Colonic mucosa (tissue), 4 donors: ENCODE measurements at regions not wholly inside any gene's neighbourhood (a gene's known extent, or its start where the extent isn't known, plus 50 kb on each side); places are given as distances from the start of the nearest gene placed in this dataset.
"Not testable (repeated sequence)": the region's sequence is repeated elsewhere in the genome, so short reads cannot be mapped to it uniquely, and the experiment has no call there.

Experiments
- DNase-seq: peaks from one replicate; pipeline ENCODE4 v3.0.0-alpha.2; 2020
- H3K27ac ChIP-seq: fragments of 200-600 bp; one replicate; pipeline ENCODE4 v1.8.0; 2021
- H3K27me3 ChIP-seq: fragments of 200-600 bp; one replicate; pipeline ENCODE4 v1.8.0; 2021
- H3K36me3 ChIP-seq: fragments of 200-600 bp; one replicate; pipeline ENCODE4 v1.8.0; 2021
- H3K4me1 ChIP-seq: fragments of 200-600 bp; one replicate; pipeline ENCODE4 v1.8.0; 2021; ENCODE audit warnings: mild to moderate bottlenecking
- H3K4me3 ChIP-seq: fragments of 200-600 bp; one replicate; pipeline ENCODE4 v1.8.0; 2021
- H3K9ac ChIP-seq, 2 donors: one replicate each; pipeline ENCODE4 v1.7.0; 2013; ENCODE audit warnings: control low read depth in 2 of 2, low read depth in 2 of 2, low read length in 2 of 2
- H3K9me3 ChIP-seq: fragments of 200-600 bp; one replicate; pipeline ENCODE4 v1.8.0; 2021
- CTCF ChIP-seq: fragments of 200-600 bp; IDR thresholded peaks from one replicate; pipeline ENCODE4 v1.8.0; 2022; ENCODE audit warnings: antibody characterized with exemption, mild to moderate bottlenecking
- intact Hi-C: fragments of 100-400 bp; cut with DNase I; formaldehyde crosslinking; loops from one replicate; pipeline ENCODE4 v1.14.1; 2022
- donor health status: healthy.
- donor health status: DM: no; HTN: no; CAD: no.
- donor health status: DM: no; HTN: no; CAD: no.

GRCh38 chr6:92428448-92428847, 990.9 kb downstream of the EPHA7 start:
- TF ChIP-seq CTCF: no peak
- Histone ChIP-seq H3K4me1 (no peaks in the 10 kb centered on the region), H3K27ac (no peak overlapping the region), H3K27me3 (no peaks in the 10 kb centered on the region), H3K9ac (no peak overlapping the region), H3K4me3 (no peak overlapping the region), H3K36me3 (no peaks in the 10 kb centered on the region), H3K9me3 (no peaks in the 10 kb centered on the region)
- intact Hi-C loops: no loop called here
- DNase-seq: no peak

- TF ChIP-seq CTCF: no peak
- intact Hi-C loops: no loop called here
- Histone ChIP-seq H3K9me3 (no peaks in the 10 kb centered on the region), H3K4me3 (no peak overlapping the region), H3K4me1 (no peaks in the 10 kb centered on the region), H3K27me3 (no peaks in the 10 kb centered on the region), H3K9ac (no peak overlapping the region), H3K27ac (no peak overlapping the region), H3K36me3 (no peaks in the 10 kb centered on the region)
- no peak for DNase-seq
Observed at GRCh38 chr6:92427453-92427852, 991.9 kb downstream of the EPHA7 start.

- no peak overlapping the region for H3K27ac ChIP-seq
- no peaks in the 10 kb centered on the region for H3K9me3 ChIP-seq
- no peak for TF ChIP-seq CTCF
- H3K27me3 ChIP-seq: no peaks in the 10 kb centered on the region
- H3K36me3 ChIP-seq: no peaks in the 10 kb centered on the region
- no peak for DNase-seq
- H3K4me1 ChIP-seq: no peaks in the 10 kb centered on the region
- intact Hi-C loops: no loop called here
- H3K9ac ChIP-seq: no peak overlapping the region
- no peak overlapping the region for H3K4me3 ChIP-seq
Observed at GRCh38 chr6:92415656-92416055, 1003.7 kb downstream of the EPHA7 start.

- H3K27me3 ChIP-seq: no peaks in the 10 kb centered on the region
- no peaks in the 10 kb centered on the region for H3K9me3 ChIP-seq
- DNase-seq: no peak
- H3K9ac ChIP-seq: no peak overlapping the region
- no peaks in the 10 kb centered on the region for H3K4me1 ChIP-seq
- H3K4me3 ChIP-seq: no peak overlapping the region
- no peaks in the 10 kb centered on the region for H3K36me3 ChIP-seq
- intact Hi-C loops: no loop called here
- TF ChIP-seq CTCF: no peak
- H3K27ac ChIP-seq: no peak overlapping the region
Observed at GRCh38 chr6:92408350-92408749, 1011.0 kb downstream of the EPHA7 start.

GRCh38 chr6:92404281-92404680, 1015.1 kb downstream of the EPHA7 start:
- intact Hi-C loops: no loop called here
- no peak overlapping the region for H3K27ac ChIP-seq
- no peak for DNase-seq
- no peaks in the 10 kb centered on the region for H3K4me1 ChIP-seq
- H3K9me3 ChIP-seq: no peaks in the 10 kb centered on the region
- no peak for TF ChIP-seq CTCF
- no peak overlapping the region for H3K9ac ChIP-seq
- no peaks in the 10 kb centered on the region for H3K27me3 ChIP-seq
- H3K36me3 ChIP-seq: no peaks in the 10 kb centered on the region
- no peak overlapping the region for H3K4me3 ChIP-seq

GRCh38 chr6:92399911-92400310, 1019.4 kb downstream of the EPHA7 start:
- H3K9me3 ChIP-seq: no peaks in the 10 kb centered on the region
- intact Hi-C loops: no loop called here
- H3K27me3 ChIP-seq: no peaks in the 10 kb centered on the region
- TF ChIP-seq CTCF: no peak
- DNase-seq: no peak
- no peak overlapping the region for H3K9ac ChIP-seq
- H3K4me3 ChIP-seq: no peak overlapping the region
- H3K4me1 ChIP-seq: no peaks in the 10 kb centered on the region
- H3K27ac ChIP-seq: no peak overlapping the region
- no peaks in the 10 kb centered on the region for H3K36me3 ChIP-seq

GRCh38 chr6:92388706-92389105, 1030.7 kb downstream of the EPHA7 start:
- DNase-seq, H3K9me3 ChIP-seq, H3K9ac ChIP-seq, H3K27me3 ChIP-seq, H3K36me3 ChIP-seq, intact Hi-C loops, H3K27ac ChIP-seq, H3K4me3 ChIP-seq, H3K4me1 ChIP-seq: not testable (repeated sequence)
